Liver (tissue), 8 donors: ENCODE measurements at regions not wholly inside any gene's neighbourhood (a gene's known extent, or its start where the extent isn't known, plus 50 kb on each side); places are given as distances from the start of the nearest gene placed in this dataset.

Experiments
- DNase-seq: peaks from one replicate; pipeline ENCODE4 v3.0.0-alpha.2; 2017; ENCODE audit warnings: low spot score
- H3K27ac ChIP-seq, 2 donors: one replicate each; pipeline ENCODE4 v1.7.0; 2013; ENCODE audit warnings: inconsistent platforms in 2 of 2, low read length in 2 of 2, control low read depth in 1 of 2, low read depth in 1 of 2, mild to moderate bottlenecking in 1 of 2
- H3K27me3 ChIP-seq, 4 donors: one replicate each; pipeline versions ENCODE4 v1.6.1 to v1.7.0; 2013; ENCODE audit warnings: low read length in 3 of 4, inconsistent platforms in 1 of 4, mild to moderate bottlenecking in 1 of 4, moderate library complexity in 1 of 4; ENCODE audit not compliant: control insufficient read depth in 4 of 4, insufficient read depth in 4 of 4
- H3K36me3 ChIP-seq, 4 donors: one replicate each; pipeline versions ENCODE4 v1.6.1 to v1.7.0; 2013; ENCODE audit warnings: low read length in 3 of 4, mild to moderate bottlenecking in 3 of 4, low read depth in 1 of 4, moderate library complexity in 1 of 4; ENCODE audit not compliant: control insufficient read depth in 4 of 4, insufficient read depth in 3 of 4
- H3K4me1 ChIP-seq, 4 donors: one replicate each; pipeline versions ENCODE4 v1.6.1 to v1.7.0; 2013; ENCODE audit warnings: low read length in 3 of 4, mild to moderate bottlenecking in 3 of 4, moderate library complexity in 1 of 4; ENCODE audit not compliant: control insufficient read depth in 4 of 4, insufficient read depth in 4 of 4
- H3K4me3 ChIP-seq, 3 donors: one replicate each; pipeline versions ENCODE4 v1.6.1 to v1.7.0; 2013; ENCODE audit warnings: low read length in 3 of 3, control low read depth in 1 of 3, low read depth in 1 of 3, mild to moderate bottlenecking in 1 of 3
- H3K9ac ChIP-seq, 2 donors: one replicate each; pipeline ENCODE4 v1.7.0; 2013; ENCODE audit warnings: low read length in 2 of 2, mild to moderate bottlenecking in 2 of 2, moderate library complexity in 2 of 2, control low read depth in 1 of 2, low read depth in 1 of 2
- H3K9me3 ChIP-seq, 4 donors: one replicate each; pipeline versions ENCODE4 v1.6.1 to v1.7.0; 2013; ENCODE audit warnings: low read length in 3 of 4; ENCODE audit not compliant: control insufficient read depth in 4 of 4
- ATF3 ChIP-seq: IDR thresholded peaks from 2 replicates; pipeline ENCODE4 v1.6.1; 2016; ENCODE audit warnings: antibody characterized with exemption
- EGR1 ChIP-seq, 2 donors: IDR thresholded peaks; 2 replicates each; pipeline ENCODE4 v1.6.1; 2016 to 2018; ENCODE audit warnings: antibody characterized with exemption in 2 of 2, low read depth in 2 of 2
- FOXA1 ChIP-seq: IDR thresholded peaks from 2 replicates; pipeline ENCODE4 v1.6.1; 2016; ENCODE audit warnings: antibody characterized with exemption
- FOXA2 ChIP-seq: IDR thresholded peaks from 2 replicates; pipeline ENCODE4 v1.6.1; 2016; ENCODE audit warnings: antibody characterized with exemption
- GABPA ChIP-seq, 2 donors: IDR thresholded peaks in 1 of 2; conservative IDR thresholded peaks in 1 of 2; 2 replicates each; pipeline ENCODE4 v1.6.1; 2016; ENCODE audit warnings: antibody characterized with exemption in 2 of 2, mild to moderate bottlenecking in 1 of 2, moderate library complexity in 1 of 2
- HNF4A ChIP-seq, 2 donors: conservative IDR thresholded peaks; 2 replicates each; pipeline ENCODE4 v1.6.1; 2016; ENCODE audit warnings: antibody characterized with exemption in 2 of 2, mild to moderate bottlenecking in 2 of 2
- HNF4G ChIP-seq: IDR thresholded peaks from 2 replicates; pipeline ENCODE4 v1.6.1; 2016; ENCODE audit warnings: antibody characterized with exemption
- JUND ChIP-seq, 2 donors: IDR thresholded peaks; 2 replicates each; pipeline ENCODE4 v1.6.1; 2016; ENCODE audit warnings: antibody characterized with exemption in 2 of 2
- MAX ChIP-seq: IDR thresholded peaks from 2 replicates; pipeline ENCODE4 v1.6.1; 2016; ENCODE audit warnings: antibody characterized with exemption
- NR2F2 ChIP-seq: IDR thresholded peaks from 2 replicates; pipeline ENCODE4 v1.6.1; 2016; ENCODE audit warnings: antibody characterized with exemption
- RAD21 ChIP-seq, 2 donors: IDR thresholded peaks; 2 replicates each; pipeline ENCODE4 v1.6.1; 2016; ENCODE audit warnings: antibody characterized with exemption in 2 of 2, mild to moderate bottlenecking in 2 of 2
- RXRA ChIP-seq, 2 donors: IDR thresholded peaks; 2 replicates each; pipeline ENCODE4 v1.6.1; 2017 to 2018; ENCODE audit warnings: antibody characterized with exemption in 2 of 2, mild to moderate bottlenecking in 1 of 2
- SP1 ChIP-seq: IDR thresholded peaks from 2 replicates; pipeline ENCODE4 v1.6.1; 2018; ENCODE audit warnings: antibody characterized with exemption, mild to moderate bottlenecking
- TAF1 ChIP-seq: conservative IDR thresholded peaks from 2 replicates; pipeline ENCODE4 v1.6.1; 2016; ENCODE audit warnings: antibody characterized with exemption, mild to moderate bottlenecking
- YY1 ChIP-seq: IDR thresholded peaks from 2 replicates; pipeline ENCODE4 v1.6.1; 2016; ENCODE audit warnings: antibody characterized with exemption, mild to moderate bottlenecking
- WGBS: extraction: QIAGEN DNeasy Blood & Tissue Kit; methylation state at CpG from one replicate; pipeline ENCODE4 v1.1.7; 2013; 5-methylcytosine and 5-hydroxymethylcytosine counted together
- TF ChIP-seq, protein P1 (sequence below): IDR thresholded peaks from 2 replicates; pipeline ENCODE4 v1.6.1; 2016; ENCODE audit warnings: antibody characterized with exemption
- TF ChIP-seq, protein P2 (sequence below): IDR thresholded peaks from 2 replicates; pipeline ENCODE4 v1.6.1; 2016; ENCODE audit warnings: antibody characterized with exemption, mild to moderate bottlenecking
- TF ChIP-seq, protein P3 (sequence below): fragments of 150-350 bp; IDR thresholded peaks from 2 replicates; pipeline ENCODE4 v1.5.1; 2017; ENCODE audit warnings: improper control_type of control experiment, low read depth, low read length; ENCODE audit not compliant: missing input control
- donor health status: healthy.
- donor health status: healthy.
- donor health status: healthy.
- donor health status: healthy.
- donor health status: healthy.

DNA sequence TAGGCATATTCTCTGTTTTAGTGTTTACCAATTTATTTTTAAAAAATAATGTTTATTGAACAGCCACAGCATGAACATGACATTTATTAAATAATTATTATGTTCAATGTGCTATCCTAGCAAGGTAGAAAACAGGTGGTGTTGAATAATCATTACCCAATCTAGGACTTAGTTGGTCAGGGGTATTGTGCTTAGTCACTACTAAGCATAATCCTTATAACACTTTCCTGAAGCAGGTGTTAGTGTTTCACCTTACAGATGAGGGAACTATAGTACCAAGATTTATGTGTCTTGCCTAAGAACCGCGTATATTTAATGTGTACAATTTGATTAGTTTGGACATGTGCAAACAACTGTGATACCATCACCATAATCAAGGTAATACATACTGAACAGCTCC is 1387.2 kb upstream of the ACO1 start:
- no peak for TF ChIP-seq HNF4A (conservative IDR thresholded peaks at IDR 0.05)
- TF ChIP-seq, protein P1, sequence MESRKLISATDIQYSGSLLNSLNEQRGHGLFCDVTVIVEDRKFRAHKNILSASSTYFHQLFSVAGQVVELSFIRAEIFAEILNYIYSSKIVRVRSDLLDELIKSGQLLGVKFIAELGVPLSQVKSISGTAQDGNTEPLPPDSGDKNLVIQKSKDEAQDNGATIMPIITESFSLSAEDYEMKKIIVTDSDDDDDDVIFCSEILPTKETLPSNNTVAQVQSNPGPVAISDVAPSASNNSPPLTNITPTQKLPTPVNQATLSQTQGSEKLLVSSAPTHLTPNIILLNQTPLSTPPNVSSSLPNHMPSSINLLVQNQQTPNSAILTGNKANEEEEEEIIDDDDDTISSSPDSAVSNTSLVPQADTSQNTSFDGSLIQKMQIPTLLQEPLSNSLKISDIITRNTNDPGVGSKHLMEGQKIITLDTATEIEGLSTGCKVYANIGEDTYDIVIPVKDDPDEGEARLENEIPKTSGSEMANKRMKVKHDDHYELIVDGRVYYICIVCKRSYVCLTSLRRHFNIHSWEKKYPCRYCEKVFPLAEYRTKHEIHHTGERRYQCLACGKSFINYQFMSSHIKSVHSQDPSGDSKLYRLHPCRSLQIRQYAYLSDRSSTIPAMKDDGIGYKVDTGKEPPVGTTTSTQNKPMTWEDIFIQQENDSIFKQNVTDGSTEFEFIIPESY, result no peak
- no peak for TF ChIP-seq RXRA (IDR thresholded peaks at IDR 0.05)
- TF ChIP-seq FOXA2, result no peak
- TF ChIP-seq HNF4G, result no peak
- TF ChIP-seq MAX, result no peak
- TF ChIP-seq ATF3, result no peak
- no peak for TF ChIP-seq GABPA (IDR thresholded peaks at IDR 0.05 in 1 of 2, conservative IDR thresholded peaks at IDR 0.05 in 1 of 2)
- TF ChIP-seq JUND (IDR thresholded peaks at IDR 0.05), result no peak
- no peak for TF ChIP-seq TAF1
- TF ChIP-seq, protein P2, sequence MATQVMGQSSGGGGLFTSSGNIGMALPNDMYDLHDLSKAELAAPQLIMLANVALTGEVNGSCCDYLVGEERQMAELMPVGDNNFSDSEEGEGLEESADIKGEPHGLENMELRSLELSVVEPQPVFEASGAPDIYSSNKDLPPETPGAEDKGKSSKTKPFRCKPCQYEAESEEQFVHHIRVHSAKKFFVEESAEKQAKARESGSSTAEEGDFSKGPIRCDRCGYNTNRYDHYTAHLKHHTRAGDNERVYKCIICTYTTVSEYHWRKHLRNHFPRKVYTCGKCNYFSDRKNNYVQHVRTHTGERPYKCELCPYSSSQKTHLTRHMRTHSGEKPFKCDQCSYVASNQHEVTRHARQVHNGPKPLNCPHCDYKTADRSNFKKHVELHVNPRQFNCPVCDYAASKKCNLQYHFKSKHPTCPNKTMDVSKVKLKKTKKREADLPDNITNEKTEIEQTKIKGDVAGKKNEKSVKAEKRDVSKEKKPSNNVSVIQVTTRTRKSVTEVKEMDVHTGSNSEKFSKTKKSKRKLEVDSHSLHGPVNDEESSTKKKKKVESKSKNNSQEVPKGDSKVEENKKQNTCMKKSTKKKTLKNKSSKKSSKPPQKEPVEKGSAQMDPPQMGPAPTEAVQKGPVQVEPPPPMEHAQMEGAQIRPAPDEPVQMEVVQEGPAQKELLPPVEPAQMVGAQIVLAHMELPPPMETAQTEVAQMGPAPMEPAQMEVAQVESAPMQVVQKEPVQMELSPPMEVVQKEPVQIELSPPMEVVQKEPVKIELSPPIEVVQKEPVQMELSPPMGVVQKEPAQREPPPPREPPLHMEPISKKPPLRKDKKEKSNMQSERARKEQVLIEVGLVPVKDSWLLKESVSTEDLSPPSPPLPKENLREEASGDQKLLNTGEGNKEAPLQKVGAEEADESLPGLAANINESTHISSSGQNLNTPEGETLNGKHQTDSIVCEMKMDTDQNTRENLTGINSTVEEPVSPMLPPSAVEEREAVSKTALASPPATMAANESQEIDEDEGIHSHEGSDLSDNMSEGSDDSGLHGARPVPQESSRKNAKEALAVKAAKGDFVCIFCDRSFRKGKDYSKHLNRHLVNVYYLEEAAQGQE, result no peak
- no peak for TF ChIP-seq YY1
- no peak for TF ChIP-seq FOXA1
- no peak for TF ChIP-seq EGR1 (IDR thresholded peaks at IDR 0.05; ENCODE audit: low read depth in 2 of 2)
- TF ChIP-seq RAD21 (IDR thresholded peaks at IDR 0.05), result no peak
- no peak overlapping the region for H3K4me3 ChIP-seq
- no peak overlapping the region for H3K27ac ChIP-seq

DNA sequence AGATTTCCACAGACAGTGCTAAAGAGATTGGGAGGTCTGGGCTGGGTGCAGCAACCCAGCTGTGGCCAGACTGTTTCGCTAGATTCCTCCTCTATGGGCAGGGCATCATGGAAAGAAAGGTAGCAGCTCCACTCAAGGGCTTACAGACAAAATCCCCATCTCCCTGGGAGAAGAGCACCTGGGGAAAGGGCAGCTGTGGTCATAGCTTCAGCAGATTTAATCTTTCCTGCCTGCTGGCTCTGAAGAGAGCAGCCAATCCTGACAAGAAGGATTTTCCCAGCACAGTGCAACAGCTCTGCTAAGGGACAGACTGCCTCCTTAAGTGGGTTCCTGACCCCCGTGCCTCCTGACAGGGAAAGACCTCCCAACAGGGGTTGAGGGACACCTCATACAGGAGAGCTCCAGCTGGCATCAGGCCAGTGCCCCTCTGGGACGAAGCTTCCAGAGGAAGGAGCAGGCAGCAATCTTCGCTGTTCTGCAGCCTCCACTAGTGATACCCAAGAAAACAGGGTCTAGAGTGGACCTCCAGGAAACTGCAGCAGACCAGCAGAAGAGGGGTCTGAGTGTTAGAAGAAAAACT is 1379.3 kb upstream of the ACO1 start:
- no peaks in the 10 kb centered on the region for H3K27me3 ChIP-seq
- DNase-seq, result no peak
- H3K4me3 ChIP-seq, result no peak overlapping the region
- no peaks in the 10 kb centered on the region for H3K4me1 ChIP-seq
- H3K9ac ChIP-seq, result no peak overlapping the region
- no peaks in the 10 kb centered on the region for H3K36me3 ChIP-seq
- WGBS, result 74% methylated on average over 4 of the region's 4 CpGs
- H3K27ac ChIP-seq, result no peak overlapping the region
- no peaks in the 10 kb centered on the region for H3K9me3 ChIP-seq
- TF ChIP-seq RAD21 (IDR thresholded peaks at IDR 0.05), result no peak
- TF ChIP-seq HNF4A (conservative IDR thresholded peaks at IDR 0.05), result no peak
- no peak for TF ChIP-seq RXRA (IDR thresholded peaks at IDR 0.05)
- TF ChIP-seq GABPA (IDR thresholded peaks at IDR 0.05 in 1 of 2, conservative IDR thresholded peaks at IDR 0.05 in 1 of 2), result no peak
- TF ChIP-seq, protein P2, result no peak
- TF ChIP-seq, protein P3, sequence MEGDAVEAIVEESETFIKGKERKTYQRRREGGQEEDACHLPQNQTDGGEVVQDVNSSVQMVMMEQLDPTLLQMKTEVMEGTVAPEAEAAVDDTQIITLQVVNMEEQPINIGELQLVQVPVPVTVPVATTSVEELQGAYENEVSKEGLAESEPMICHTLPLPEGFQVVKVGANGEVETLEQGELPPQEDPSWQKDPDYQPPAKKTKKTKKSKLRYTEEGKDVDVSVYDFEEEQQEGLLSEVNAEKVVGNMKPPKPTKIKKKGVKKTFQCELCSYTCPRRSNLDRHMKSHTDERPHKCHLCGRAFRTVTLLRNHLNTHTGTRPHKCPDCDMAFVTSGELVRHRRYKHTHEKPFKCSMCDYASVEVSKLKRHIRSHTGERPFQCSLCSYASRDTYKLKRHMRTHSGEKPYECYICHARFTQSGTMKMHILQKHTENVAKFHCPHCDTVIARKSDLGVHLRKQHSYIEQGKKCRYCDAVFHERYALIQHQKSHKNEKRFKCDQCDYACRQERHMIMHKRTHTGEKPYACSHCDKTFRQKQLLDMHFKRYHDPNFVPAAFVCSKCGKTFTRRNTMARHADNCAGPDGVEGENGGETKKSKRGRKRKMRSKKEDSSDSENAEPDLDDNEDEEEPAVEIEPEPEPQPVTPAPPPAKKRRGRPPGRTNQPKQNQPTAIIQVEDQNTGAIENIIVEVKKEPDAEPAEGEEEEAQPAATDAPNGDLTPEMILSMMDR, result no peak
- TF ChIP-seq, protein P1, result no peak
- TF ChIP-seq NR2F2, result no peak
- no peak for TF ChIP-seq SP1
- no peak for TF ChIP-seq JUND (IDR thresholded peaks at IDR 0.05)
- TF ChIP-seq FOXA2, result no peak
- no peak for TF ChIP-seq TAF1
- no peak for TF ChIP-seq FOXA1
- TF ChIP-seq HNF4G, result no peak

More for the DNA sequence above, 1387.2 kb upstream of the ACO1 start:
- Histone ChIP-seq H3K4me1 (no peaks in the 10 kb centered on the region), H3K9me3 (no peaks in the 10 kb centered on the region), H3K9ac (no peak overlapping the region), H3K36me3 (no peaks in the 10 kb centered on the region), H3K27me3 (no peaks in the 10 kb centered on the region)
- no peak for DNase-seq
- 29% methylated on average over 2 of the region's 2 CpGs for WGBS
